ENCODE measurements at regions not wholly inside any gene's neighbourhood (a gene's known extent, or its start where the extent isn't known, plus 50 kb on each side); places are given as distances from the start of the nearest gene placed in this dataset.

- no peak overlapping the region for H3K27ac Mint-ChIP-seq
- no peak for TF ChIP-seq CTCF (IDR thresholded peaks at IDR 0.05)
- H3K4me3 Mint-ChIP-seq: no peak overlapping the region
- no peaks in the 10 kb centered on the region for H3K4me1 Mint-ChIP-seq (ENCODE audit: low read depth)
- H3K36me3 Mint-ChIP-seq (ENCODE audit: low read depth): no peaks in the 10 kb centered on the region
- peaks cover 13% of the 10 kb centered on the region for H3K27me3 Mint-ChIP-seq (ENCODE audit: insufficient read depth)
- DNase-seq: no peak
- peaks cover 5% of the 10 kb centered on the region; the same call in 1 of the 2 replicates for H3K9me3 Mint-ChIP-seq
These were observed 143.0 kb upstream of the MYCN start for GRCh38 chr2:15797231-15797938.

- H3K4me1 Mint-ChIP-seq (ENCODE audit: low read depth): no peaks in the 10 kb centered on the region
- no peaks in the 10 kb centered on the region for H3K36me3 Mint-ChIP-seq (ENCODE audit: low read depth)
- H3K27me3 Mint-ChIP-seq (ENCODE audit: insufficient read depth): peaks cover 13% of the 10 kb centered on the region
These were observed 142.4 kb upstream of the MYCN start for GRCh38 chr2:15797939-15798281.

GRCh38 chr2:15798701-15799431 lies 141.5 kb upstream of the MYCN start:
- Mint-ChIP-seq H3K9me3 (peaks cover 8% of the 10 kb centered on the region; the same call in 1 of the 2 replicates), H3K4me3 (no peak overlapping the region), H3K4me1 (ENCODE audit: low read depth) (no peaks in the 10 kb centered on the region), H3K36me3 (ENCODE audit: low read depth) (no peaks in the 10 kb centered on the region), H3K27ac (no peak overlapping the region), H3K27me3 (ENCODE audit: insufficient read depth) (peaks cover 13% of the 10 kb centered on the region)
- DNase-seq: no peak
- no peak for TF ChIP-seq CTCF (IDR thresholded peaks at IDR 0.05)

More at GRCh38 chr2:15797939-15798281, 142.4 kb upstream of the MYCN start:
- no peak for DNase-seq
- H3K4me3 Mint-ChIP-seq: no peak overlapping the region
- H3K9me3 Mint-ChIP-seq: peaks cover 8% of the 10 kb centered on the region; the same call in 1 of the 2 replicates
- no peak for TF ChIP-seq CTCF (IDR thresholded peaks at IDR 0.05)
- H3K27ac Mint-ChIP-seq: no peak overlapping the region

- TF ChIP-seq CTCF (IDR thresholded peaks at IDR 0.05): no peak
- H3K27ac Mint-ChIP-seq: no peak overlapping the region
- peaks cover 8% of the 10 kb centered on the region; the same call in 1 of the 2 replicates for H3K9me3 Mint-ChIP-seq
- no peaks in the 10 kb centered on the region for H3K36me3 Mint-ChIP-seq (ENCODE audit: low read depth)
- H3K4me1 Mint-ChIP-seq (ENCODE audit: low read depth): no peaks in the 10 kb centered on the region
- H3K4me3 Mint-ChIP-seq: no peak overlapping the region
- H3K27me3 Mint-ChIP-seq (ENCODE audit: insufficient read depth): peaks cover 13% of the 10 kb centered on the region
- no peak for DNase-seq
These were observed 140.9 kb upstream of the MYCN start for GRCh38 chr2:15799432-15799827.

GRCh38 chr2:15800495-15801329 lies 139.6 kb upstream of the MYCN start:
- H3K4me1 Mint-ChIP-seq (ENCODE audit: low read depth): no peaks in the 10 kb centered on the region
- H3K9me3 Mint-ChIP-seq: peaks cover 8% of the 10 kb centered on the region; the same call in 1 of the 2 replicates
- no peak for TF ChIP-seq CTCF (IDR thresholded peaks at IDR 0.05)
- H3K27me3 Mint-ChIP-seq (ENCODE audit: insufficient read depth): peaks cover 9% of the 10 kb centered on the region
- DNase-seq: no peak
- no peak overlapping the region for H3K27ac Mint-ChIP-seq
- no peak overlapping the region for H3K4me3 Mint-ChIP-seq
- H3K36me3 Mint-ChIP-seq (ENCODE audit: low read depth): no peaks in the 10 kb centered on the region
